Inflammatory macrophage (primary cell): ENCODE measurements at regions not wholly inside any gene's neighbourhood (a gene's known extent, or its start where the extent isn't known, plus 50 kb on each side); places are given as distances from the start of the nearest gene placed in this dataset.

Experiments used
- DNase-seq, 2 donors: peaks; one replicate each; pipeline ENCODE4 v3.0.0-alpha.2; 2020 to 2022

- DNase-seq, result peak; percentile 15 to 42
These were observed 55.0 kb downstream of the SOX4 start for GRCh38 chr6:21648475-21649050.

DNA sequence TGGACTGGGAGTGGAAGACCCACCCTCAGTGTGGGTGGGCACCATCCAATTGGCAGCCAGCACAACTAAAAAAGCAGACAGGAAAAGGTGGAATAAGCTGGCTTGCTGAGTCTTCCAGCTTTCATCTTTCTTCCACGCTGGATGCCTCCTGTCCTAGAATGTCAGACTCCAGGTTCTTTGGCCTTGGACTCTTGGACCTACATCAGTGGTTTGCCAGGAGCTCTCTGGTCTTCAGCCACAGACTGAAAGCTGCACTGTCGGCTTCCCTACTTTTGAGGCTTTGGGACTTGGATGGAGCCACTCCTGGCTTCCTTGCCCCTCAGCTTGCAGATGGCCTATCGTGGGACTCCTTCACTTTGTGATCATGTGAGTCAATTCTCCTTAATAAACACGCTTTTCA, 59.8 kb downstream of the SOX4 start:
- DNase-seq, result no peak

- no peak for DNase-seq
These were observed 60.4 kb downstream of the SOX4 start for GRCh38 chr6:21653905-21654304.

- no peak for DNase-seq
These were observed 60.8 kb downstream of the SOX4 start for GRCh38 chr6:21654361-21654760.

- no peak for DNase-seq
These were observed 70.4 kb downstream of the SOX4 start for GRCh38 chr6:21663966-21664313.

DNA sequence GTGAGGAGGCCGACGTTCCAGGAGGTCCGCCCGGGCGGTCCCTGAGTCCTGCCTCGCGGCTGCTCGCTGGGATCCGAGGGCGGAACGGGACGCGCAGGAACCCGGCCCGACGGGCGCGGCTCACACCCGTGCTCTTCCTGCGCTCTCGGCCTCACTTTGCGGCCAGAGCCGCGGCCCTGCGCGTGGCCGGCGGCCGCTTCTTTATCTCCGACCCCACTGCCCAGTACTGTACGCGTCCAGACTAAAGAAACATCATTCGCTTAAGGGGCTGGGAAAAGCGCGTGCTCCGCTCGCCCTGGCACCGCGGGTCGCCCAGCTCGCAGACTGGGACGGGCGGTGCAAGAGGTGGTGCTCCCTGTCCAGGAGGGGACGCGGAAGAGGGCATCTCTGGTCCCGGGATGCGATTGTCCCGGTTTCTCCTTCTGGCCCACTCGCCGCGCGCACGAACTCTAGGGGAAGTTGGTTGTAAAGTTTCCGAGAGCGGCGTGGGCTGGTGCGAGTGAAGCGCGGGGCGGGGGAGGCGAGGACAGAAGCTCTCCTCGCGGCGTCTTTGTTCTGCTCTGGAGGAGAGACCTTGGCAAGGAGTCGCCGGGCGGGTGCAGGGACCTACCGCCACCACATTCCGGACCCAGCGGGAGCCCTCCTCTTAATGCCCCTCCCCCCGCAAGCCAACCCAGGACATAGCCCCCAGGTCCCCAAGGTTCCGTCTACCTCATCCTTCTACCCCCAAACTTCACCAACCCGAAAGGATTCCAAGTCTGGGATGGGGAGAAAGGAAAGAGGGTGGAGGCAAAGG, 71.0 kb downstream of the SOX4 start:
- DNase-seq, result peak; percentile 18 to 66

- DNase-seq, result no peak
These were observed 71.5 kb downstream of the SOX4 start for GRCh38 chr6:21665110-21665391.

DNA sequence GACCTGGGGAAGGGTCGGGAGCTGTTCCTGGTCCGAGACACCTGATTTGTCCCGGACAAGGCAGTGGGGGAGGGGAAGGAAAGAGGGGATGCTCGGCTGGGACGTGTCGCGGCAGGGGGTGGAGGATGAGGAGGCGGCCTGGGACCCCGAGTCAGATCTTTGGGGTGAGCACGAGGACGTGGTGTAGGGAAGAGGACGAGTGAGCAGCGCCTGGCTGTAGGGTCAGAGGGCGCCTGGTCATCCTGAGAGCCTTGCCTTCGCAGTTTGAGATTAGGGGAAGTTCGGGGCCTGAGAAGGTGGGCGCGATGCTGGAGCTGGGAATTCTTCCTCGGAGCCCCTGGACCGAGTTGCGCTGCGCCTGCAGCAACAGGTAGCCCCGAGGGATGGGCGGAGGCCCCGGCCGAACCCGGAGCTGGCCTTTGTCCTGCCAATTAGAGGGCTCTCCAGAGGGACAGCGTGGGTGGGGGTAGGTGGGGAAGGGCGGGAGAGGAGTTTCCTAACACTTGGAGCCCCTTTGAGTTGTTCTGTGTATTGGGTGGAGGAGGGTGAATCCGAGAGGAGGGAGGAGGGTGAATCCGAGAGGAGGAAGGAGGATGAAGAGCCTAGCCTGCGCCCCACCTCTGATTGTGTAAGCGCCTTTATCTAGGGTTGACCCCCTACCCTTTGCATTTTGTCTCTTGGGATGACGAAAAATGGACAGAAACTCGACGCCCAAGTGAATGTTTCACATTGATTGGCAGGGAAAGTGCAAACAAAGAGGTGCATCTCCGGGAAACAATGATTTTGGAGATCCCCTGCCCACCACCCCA, 72.0 kb downstream of the SOX4 start:
- peak in 1 of 2 donors; percentile 18 for DNase-seq

- no peak for DNase-seq
These were observed 72.7 kb downstream of the SOX4 start for GRCh38 chr6:21666201-21666691.

- DNase-seq, result no peak
These were observed 73.5 kb downstream of the SOX4 start for GRCh38 chr6:21666853-21667681.

DNA sequence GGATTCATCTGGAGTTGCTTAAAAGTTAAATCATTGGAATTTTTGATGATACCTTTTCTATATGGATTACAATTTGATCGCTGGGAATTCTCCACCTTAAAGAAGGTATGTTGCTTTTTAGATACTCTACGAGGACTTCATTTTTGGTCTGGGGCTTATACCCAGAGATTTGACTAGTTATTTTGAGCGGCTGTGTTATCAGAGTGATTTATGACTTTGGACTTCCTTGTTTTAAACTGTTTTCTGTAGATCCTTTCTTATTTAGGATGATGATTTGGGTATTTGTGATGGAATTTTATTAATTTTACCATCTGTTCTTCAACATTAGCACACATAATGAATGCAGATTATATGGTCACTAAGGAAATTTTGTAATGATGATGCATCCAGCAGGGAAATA, 75.2 kb downstream of the SOX4 start:
- no peak for DNase-seq

GRCh38 chr6:21676769-21677168, 83.2 kb downstream of the SOX4 start:
- DNase-seq, result no peak

GRCh38 chr6:21678990-21679389, 85.4 kb downstream of the SOX4 start:
- no peak for DNase-seq

DNA sequence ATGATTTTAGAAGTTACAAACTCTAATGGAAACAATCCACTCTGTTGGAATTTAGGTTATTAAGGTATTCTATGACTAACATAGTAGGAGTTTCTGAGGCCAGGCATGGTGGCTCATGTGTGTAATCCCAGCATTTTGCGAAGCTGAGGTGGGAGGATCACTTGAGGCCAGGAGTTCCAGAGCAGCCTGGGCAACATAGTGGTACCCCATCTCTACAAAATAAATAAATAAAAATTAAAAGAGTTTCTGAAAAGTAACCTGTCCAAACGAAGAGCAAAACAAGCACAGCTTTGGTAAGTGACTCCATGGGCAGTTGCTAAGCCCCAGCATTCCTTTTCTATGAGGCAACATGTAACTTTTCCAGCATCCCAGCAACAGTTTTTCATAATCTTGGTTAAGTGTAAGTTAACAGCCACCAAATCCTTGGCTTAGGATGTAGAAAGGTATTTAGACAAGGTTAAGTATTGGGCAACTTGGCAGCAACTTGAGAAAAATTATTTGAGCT, 86.3 kb downstream of the SOX4 start:
- no peak for DNase-seq

GRCh38 chr6:21680611-21681010, 87.1 kb downstream of the SOX4 start:
- no peak for DNase-seq

GRCh38 chr6:21690489-21690888, 96.9 kb downstream of the SOX4 start:
- DNase-seq, result no peak

- no peak for DNase-seq
These were observed 98.3 kb downstream of the SOX4 start for GRCh38 chr6:21691685-21692346.

- no peak for DNase-seq
These were observed 99.2 kb downstream of the SOX4 start for GRCh38 chr6:21692721-21693120.

GRCh38 chr6:21694168-21694567, 100.6 kb downstream of the SOX4 start:
- DNase-seq, result no peak

- DNase-seq, result no peak
These were observed 114.2 kb downstream of the SOX4 start for GRCh38 chr6:21707524-21708319.

DNA sequence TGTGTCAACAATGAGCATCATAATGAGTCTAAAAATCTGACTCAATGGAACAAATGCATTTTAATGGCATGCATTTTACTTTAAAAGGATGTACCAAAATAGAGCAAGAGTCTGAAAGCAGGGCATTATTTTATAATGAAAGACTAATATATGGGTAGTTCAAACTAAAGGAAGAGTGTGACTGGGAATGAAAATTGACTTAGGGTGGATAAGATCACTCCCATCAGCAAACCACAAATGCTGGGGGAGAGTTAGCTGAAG, 114.7 kb downstream of the SOX4 start:
- DNase-seq, result no peak

DNA sequence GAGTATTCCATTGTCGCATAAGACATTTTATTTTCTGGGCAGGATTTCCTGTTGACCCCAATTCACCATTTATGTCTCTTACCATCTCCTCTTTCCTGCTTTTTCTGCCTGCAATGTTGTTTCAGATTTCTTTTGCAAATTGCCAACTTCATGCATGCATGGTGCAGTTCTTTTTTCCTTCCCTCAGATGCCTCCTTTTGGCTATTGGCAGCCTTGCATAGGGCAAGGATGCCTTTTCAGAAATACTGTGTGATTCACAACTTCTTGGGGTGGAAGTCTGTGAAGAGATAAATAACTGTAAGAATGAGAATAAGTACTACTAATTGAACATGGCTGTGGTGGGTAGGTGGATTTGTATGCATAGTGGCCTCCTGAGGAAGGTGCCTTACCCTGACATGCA, 116.7 kb downstream of the SOX4 start:
- no peak for DNase-seq
